ENCODE measurements at regions not wholly inside any gene's neighbourhood (a gene's known extent, or its start where the extent isn't known, plus 50 kb on each side); places are given as distances from the start of the nearest gene placed in this dataset.

GRCh38 chr4:125140966-125141495, 173.7 kb upstream of the FAT4 start:
- no peak overlapping the region for H3K27ac ChIP-seq
- TF ChIP-seq ZFX (IDR thresholded peaks at IDR 0.05) (no peak), CTCF (conservative IDR thresholded peaks at IDR 0.05) (no peak)

GRCh38 chr4:125135652-125136051, 179.1 kb upstream of the FAT4 start:
- no peak overlapping the region for H3K27ac ChIP-seq
- TF ChIP-seq ZFX (IDR thresholded peaks at IDR 0.05), result no peak
- TF ChIP-seq CTCF (conservative IDR thresholded peaks at IDR 0.05), result no peak

GRCh38 chr4:125132729-125133128, 182.0 kb upstream of the FAT4 start:
- TF ChIP-seq CTCF (conservative IDR thresholded peaks at IDR 0.05) (no peak), ZFX (IDR thresholded peaks at IDR 0.05) (no peak)
- no peak overlapping the region for H3K27ac ChIP-seq

GRCh38 chr4:125131891-125132680, 182.7 kb upstream of the FAT4 start:
- TF ChIP-seq CTCF (conservative IDR thresholded peaks at IDR 0.05) (no peak), ZFX (IDR thresholded peaks at IDR 0.05) (no peak)

GRCh38 chr4:125125276-125125675, 189.5 kb upstream of the FAT4 start:
- TF ChIP-seq CTCF (conservative IDR thresholded peaks at IDR 0.05) (no peak), ZFX (IDR thresholded peaks at IDR 0.05) (no peak)
- no peak overlapping the region for H3K27ac ChIP-seq

More at GRCh38 chr4:125131891-125132680, 182.7 kb upstream of the FAT4 start:
- H3K27ac ChIP-seq, result no peak overlapping the region

- TF ChIP-seq CTCF (conservative IDR thresholded peaks at IDR 0.05) (no peak), ZFX (IDR thresholded peaks at IDR 0.05) (no peak)
- no peak overlapping the region for H3K27ac ChIP-seq
These were observed 191.1 kb upstream of the FAT4 start for GRCh38 chr4:125123570-125124109.

GRCh38 chr4:125121581-125121980, 193.2 kb upstream of the FAT4 start:
- TF ChIP-seq ZFX (IDR thresholded peaks at IDR 0.05) (no peak), CTCF (conservative IDR thresholded peaks at IDR 0.05) (no peak)
- H3K27ac ChIP-seq, result no peak overlapping the region
